ENCODE measurements at regions not wholly inside any gene's neighbourhood (a gene's known extent, or its start where the extent isn't known, plus 50 kb on each side); places are given as distances from the start of the nearest gene placed in this dataset.

DNA sequence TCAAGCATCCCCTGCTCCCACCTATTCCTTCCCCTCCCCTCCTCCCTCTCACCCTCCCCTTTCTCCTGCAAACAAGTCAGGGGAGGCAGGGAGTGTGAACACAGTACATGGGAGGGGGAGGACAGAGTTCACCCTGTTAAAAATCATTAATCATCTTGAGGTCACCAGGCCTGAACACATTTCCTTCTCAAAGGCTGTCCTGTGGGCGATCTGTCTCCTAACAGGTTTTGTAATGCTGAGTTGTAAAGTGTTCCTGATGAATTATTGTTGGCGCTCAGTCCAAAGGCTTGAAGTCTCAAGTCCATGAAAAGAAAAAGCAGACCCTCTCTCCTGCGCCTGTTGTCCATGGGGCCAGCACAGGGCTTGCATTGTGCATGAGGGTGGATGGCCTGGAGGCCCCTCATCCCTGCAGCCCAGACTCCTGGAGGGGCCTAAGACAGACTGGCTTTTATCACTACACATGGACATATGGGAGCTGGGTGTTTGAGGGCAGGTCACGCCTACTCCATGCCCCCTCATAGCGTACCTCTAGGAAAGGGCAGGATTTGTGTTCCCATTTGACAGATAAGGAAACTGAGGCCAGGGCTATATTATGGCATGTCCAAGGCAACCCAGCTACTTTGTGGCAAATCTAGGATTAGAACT lies 189.1 kb downstream of the RAB28 start:
- Histone ChIP-seq H3K4me3 (no peak overlapping the region), H3K27ac (no peak overlapping the region), H3K36me3 (ENCODE audit: insufficient read depth, low read length) (no peaks in the 10 kb centered on the region), H3K9me3 (ENCODE audit: low read depth, low read length) (no peaks in the 10 kb centered on the region), H3K9ac (ENCODE audit: insufficient read length) (no peak overlapping the region)
- TF ChIP-seq FOXP2 (optimal IDR thresholded peaks at IDR 0.05; ENCODE audit: control extremely low read depth, extremely low read length, insufficient read depth) (no peak), POLR2AphosphoS5 (IDR thresholded peaks at IDR 0.05; ENCODE audit: borderline replicate concordance, low read depth, low read length) (no peak), EZH2 (IDR thresholded peaks at IDR 0.05) (no peak)
- DNase-seq (ENCODE audit: low read depth, low spot score), result no peak

DNA sequence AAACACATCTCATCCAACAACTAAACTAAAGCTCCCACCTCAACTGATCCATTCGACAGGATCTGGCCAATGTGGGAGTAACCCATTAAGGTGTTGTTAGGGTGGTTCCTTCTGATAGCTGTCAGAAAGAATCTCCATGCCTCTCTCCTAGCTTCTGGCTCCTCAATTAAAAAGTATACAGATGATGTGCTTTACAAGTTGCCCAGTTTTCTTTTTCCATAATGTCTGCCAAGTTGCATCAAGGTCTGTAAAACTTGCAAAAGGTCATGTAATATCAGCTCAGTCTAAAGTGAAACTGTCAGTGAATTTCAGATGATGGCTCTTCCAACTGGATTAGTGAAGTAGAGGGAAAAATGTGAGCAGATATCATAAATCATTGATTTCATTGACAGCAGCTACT lies 191.8 kb downstream of the RAB28 start:
- H3K9me3 ChIP-seq (ENCODE audit: low read depth, low read length), result no peaks in the 10 kb centered on the region
- DNase-seq (ENCODE audit: low read depth, low spot score), result no peak
- TF ChIP-seq POLR2AphosphoS5 (IDR thresholded peaks at IDR 0.05; ENCODE audit: borderline replicate concordance, low read depth, low read length), result no peak
- no peak for TF ChIP-seq FOXP2 (optimal IDR thresholded peaks at IDR 0.05; ENCODE audit: control extremely low read depth, extremely low read length, insufficient read depth)
- no peak for TF ChIP-seq EZH2 (IDR thresholded peaks at IDR 0.05)
- H3K4me3 ChIP-seq, result no peak overlapping the region
- no peak overlapping the region for H3K9ac ChIP-seq (ENCODE audit: insufficient read length)
- no peak overlapping the region for H3K27ac ChIP-seq
- H3K36me3 ChIP-seq (ENCODE audit: insufficient read depth, low read length), result no peaks in the 10 kb centered on the region

GRCh38 chr4:13289391-13289790 lies 194.7 kb downstream of the RAB28 start:
- no peak overlapping the region for H3K4me3 ChIP-seq
- DNase-seq (ENCODE audit: low read depth, low spot score), result no peak
- no peak overlapping the region for H3K9ac ChIP-seq (ENCODE audit: insufficient read length)
- H3K9me3 ChIP-seq (ENCODE audit: low read depth, low read length), result no peaks in the 10 kb centered on the region
- H3K36me3 ChIP-seq (ENCODE audit: insufficient read depth, low read length), result no peaks in the 10 kb centered on the region
- TF ChIP-seq POLR2AphosphoS5 (IDR thresholded peaks at IDR 0.05; ENCODE audit: borderline replicate concordance, low read depth, low read length) (no peak), EZH2 (IDR thresholded peaks at IDR 0.05) (no peak), FOXP2 (optimal IDR thresholded peaks at IDR 0.05; ENCODE audit: control extremely low read depth, extremely low read length, insufficient read depth) (no peak)
- H3K27ac ChIP-seq, result no peak overlapping the region

GRCh38 chr4:13285336-13285735 lies 198.8 kb downstream of the RAB28 start:
- no peaks in the 10 kb centered on the region for H3K9me3 ChIP-seq (ENCODE audit: low read depth, low read length)
- no peak overlapping the region for H3K4me3 ChIP-seq
- H3K27ac ChIP-seq, result no peak overlapping the region
- H3K36me3 ChIP-seq (ENCODE audit: insufficient read depth, low read length), result no peaks in the 10 kb centered on the region
- no peak for DNase-seq (ENCODE audit: low read depth, low spot score)
- no peak for TF ChIP-seq POLR2AphosphoS5 (IDR thresholded peaks at IDR 0.05; ENCODE audit: borderline replicate concordance, low read depth, low read length)
- TF ChIP-seq FOXP2 (optimal IDR thresholded peaks at IDR 0.05; ENCODE audit: control extremely low read depth, extremely low read length, insufficient read depth), result no peak
- no peak for TF ChIP-seq EZH2 (IDR thresholded peaks at IDR 0.05)
- H3K9ac ChIP-seq (ENCODE audit: insufficient read length), result no peak overlapping the region

DNA sequence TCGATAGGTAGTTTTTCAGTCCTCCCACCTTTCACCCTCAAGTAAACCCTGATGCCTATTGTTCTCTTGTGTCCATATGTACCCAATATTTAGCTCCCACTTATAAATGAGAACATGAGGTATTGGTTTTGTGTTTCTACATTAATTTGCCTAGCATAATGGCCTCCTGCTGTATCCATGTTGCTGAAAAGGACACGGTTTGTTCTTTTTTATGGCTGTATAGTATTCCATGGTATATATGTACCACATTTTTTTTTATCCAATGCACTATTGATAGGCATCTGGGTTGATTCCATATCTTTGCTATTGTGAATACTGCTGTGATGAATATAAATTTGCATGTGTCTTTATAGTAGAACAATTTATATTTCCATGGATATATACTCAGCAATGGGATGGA lies 199.2 kb downstream of the RAB28 start:
- TF ChIP-seq POLR2AphosphoS5 (IDR thresholded peaks at IDR 0.05; ENCODE audit: borderline replicate concordance, low read depth, low read length), result no peak
- TF ChIP-seq FOXP2 (optimal IDR thresholded peaks at IDR 0.05; ENCODE audit: control extremely low read depth, extremely low read length, insufficient read depth), result no peak
- TF ChIP-seq EZH2 (IDR thresholded peaks at IDR 0.05), result no peak
- no peaks in the 10 kb centered on the region for H3K9me3 ChIP-seq (ENCODE audit: low read depth, low read length)
- no peak overlapping the region for H3K27ac ChIP-seq
- H3K36me3 ChIP-seq (ENCODE audit: insufficient read depth, low read length), result no peaks in the 10 kb centered on the region
- no peak for DNase-seq (ENCODE audit: low read depth, low spot score)
- no peak overlapping the region for H3K9ac ChIP-seq (ENCODE audit: insufficient read length)
- no peak overlapping the region for H3K4me3 ChIP-seq

- no peak overlapping the region for H3K27ac ChIP-seq
- no peaks in the 10 kb centered on the region for H3K9me3 ChIP-seq (ENCODE audit: low read depth, low read length)
- TF ChIP-seq EZH2 (IDR thresholded peaks at IDR 0.05) (no peak), FOXP2 (optimal IDR thresholded peaks at IDR 0.05; ENCODE audit: control extremely low read depth, extremely low read length, insufficient read depth) (no peak), POLR2AphosphoS5 (IDR thresholded peaks at IDR 0.05; ENCODE audit: borderline replicate concordance, low read depth, low read length) (no peak)
- H3K36me3 ChIP-seq (ENCODE audit: insufficient read depth, low read length), result no peaks in the 10 kb centered on the region
- H3K9ac ChIP-seq (ENCODE audit: insufficient read length), result no peak overlapping the region
- no peak for DNase-seq (ENCODE audit: low read depth, low spot score)
- no peak overlapping the region for H3K4me3 ChIP-seq
These were observed 207.8 kb downstream of the RAB28 start for GRCh38 chr4:13276357-13276756.

GRCh38 chr4:13268703-13269102 lies 215.4 kb downstream of the RAB28 start:
- no peak for DNase-seq (ENCODE audit: low read depth, low spot score)
- Histone ChIP-seq H3K9ac (ENCODE audit: insufficient read length) (no peak overlapping the region), H3K36me3 (ENCODE audit: insufficient read depth, low read length) (no peaks in the 10 kb centered on the region), H3K27ac (no peak overlapping the region), H3K4me3 (no peak overlapping the region), H3K9me3 (ENCODE audit: low read depth, low read length) (no peaks in the 10 kb centered on the region)
- TF ChIP-seq FOXP2 (optimal IDR thresholded peaks at IDR 0.05; ENCODE audit: control extremely low read depth, extremely low read length, insufficient read depth), result no peak
- TF ChIP-seq EZH2 (IDR thresholded peaks at IDR 0.05), result no peak
- no peak for TF ChIP-seq POLR2AphosphoS5 (IDR thresholded peaks at IDR 0.05; ENCODE audit: borderline replicate concordance, low read depth, low read length)

- Histone ChIP-seq H3K27ac (no peak overlapping the region), H3K36me3 (ENCODE audit: insufficient read depth, low read length) (no peaks in the 10 kb centered on the region), H3K4me3 (no peak overlapping the region), H3K9ac (ENCODE audit: insufficient read length) (no peak overlapping the region), H3K9me3 (ENCODE audit: low read depth, low read length) (no peaks in the 10 kb centered on the region)
- DNase-seq (ENCODE audit: low read depth, low spot score), result no peak
- no peak for TF ChIP-seq FOXP2 (optimal IDR thresholded peaks at IDR 0.05; ENCODE audit: control extremely low read depth, extremely low read length, insufficient read depth)
- TF ChIP-seq POLR2AphosphoS5 (IDR thresholded peaks at IDR 0.05; ENCODE audit: borderline replicate concordance, low read depth, low read length), result no peak
- no peak for TF ChIP-seq EZH2 (IDR thresholded peaks at IDR 0.05)
These were observed 216.0 kb downstream of the RAB28 start for GRCh38 chr4:13268165-13268564.

DNA sequence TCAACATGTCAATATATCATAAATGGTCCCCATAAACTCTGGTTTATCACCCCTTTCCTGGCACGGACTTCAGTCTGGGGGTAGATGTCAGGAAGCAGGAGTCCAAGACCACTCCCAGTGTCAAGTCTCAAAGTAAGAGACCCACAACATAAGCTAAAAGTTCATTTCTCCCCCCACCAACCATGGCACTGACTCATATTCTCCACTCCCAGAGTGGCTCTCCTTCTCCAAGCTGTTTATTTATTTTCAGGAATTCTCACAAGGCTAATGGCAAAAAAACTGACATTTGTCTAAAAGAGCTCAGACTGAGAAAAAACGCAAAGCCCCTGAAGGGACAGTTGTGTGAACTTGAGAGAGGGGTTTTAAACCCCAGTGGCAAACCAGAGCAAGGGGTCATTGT lies 217.0 kb downstream of the RAB28 start:
- no peak overlapping the region for H3K4me3 ChIP-seq
- H3K9ac ChIP-seq (ENCODE audit: insufficient read length), result no peak overlapping the region
- no peak for TF ChIP-seq FOXP2 (optimal IDR thresholded peaks at IDR 0.05; ENCODE audit: control extremely low read depth, extremely low read length, insufficient read depth)
- TF ChIP-seq EZH2 (IDR thresholded peaks at IDR 0.05), result no peak
- TF ChIP-seq POLR2AphosphoS5 (IDR thresholded peaks at IDR 0.05; ENCODE audit: borderline replicate concordance, low read depth, low read length), result no peak
- no peak for DNase-seq (ENCODE audit: low read depth, low spot score)
- no peaks in the 10 kb centered on the region for H3K9me3 ChIP-seq (ENCODE audit: low read depth, low read length)
- H3K27ac ChIP-seq, result no peak overlapping the region
- H3K36me3 ChIP-seq (ENCODE audit: insufficient read depth, low read length), result no peaks in the 10 kb centered on the region
